Osteoblast (primary cell): ENCODE measurements at regions not wholly inside any gene's neighbourhood (a gene's known extent, or its start where the extent isn't known, plus 50 kb on each side); places are given as distances from the start of the nearest gene placed in this dataset.

Experiments
- DNase-seq: peaks from one replicate; pipeline ENCODE4 v3.0.0; 2011; ENCODE audit warnings: low spot score, mixed read lengths; ENCODE audit not compliant: insufficient read length; ENCODE audit errors: missing footprints
- H2AFZ ChIP-seq: 2 replicates; pipeline ENCODE4 v1.6.0; 2011; ENCODE audit warnings: mild to moderate bottlenecking, low read length
- H3K27ac ChIP-seq: 2 replicates; pipeline ENCODE4 v1.5.1; 2011; ENCODE audit warnings: mild to moderate bottlenecking, low read depth, low read length, moderate library complexity
- H3K27me3 ChIP-seq: 2 replicates; pipeline ENCODE4 v1.6.0; 2012; ENCODE audit warnings: mild to moderate bottlenecking, control low read depth, inconsistent platforms, low read length, moderate library complexity; ENCODE audit not compliant: insufficient read depth
- H3K36me3 ChIP-seq: 2 replicates; pipeline ENCODE4 v1.5.1; 2011; ENCODE audit warnings: mild to moderate bottlenecking, low read length, control low read depth, moderate library complexity; ENCODE audit not compliant: insufficient read depth
- H3K4me1 ChIP-seq: 2 replicates; pipeline ENCODE4 v1.5.1; 2011; ENCODE audit warnings: mild to moderate bottlenecking, low read length, control low read depth, moderate library complexity; ENCODE audit not compliant: insufficient read depth
- H3K4me2 ChIP-seq: 2 replicates; pipeline ENCODE4 v1.6.0; 2011; ENCODE audit warnings: mild to moderate bottlenecking, low read length; ENCODE audit not compliant: insufficient read depth
- H3K4me3 ChIP-seq: fragments of 200-600 bp; sonication (generic); 3 replicates; pipeline ENCODE4 v1.5.1; 2012; ENCODE audit warnings: mild to moderate bottlenecking, low read length, inconsistent platforms; ENCODE audit not compliant: insufficient read depth
- H3K79me2 ChIP-seq: 2 replicates; pipeline ENCODE4 v1.6.0; 2012; ENCODE audit warnings: mild to moderate bottlenecking, low read length, control low read depth, inconsistent platforms; ENCODE audit not compliant: insufficient read depth
- H3K9me3 ChIP-seq: 2 replicates; pipeline ENCODE4 v1.5.1; 2011; ENCODE audit warnings: low read depth, low read length, control low read depth
- H4K20me1 ChIP-seq: 2 replicates; pipeline ENCODE4 v1.6.0; 2012; ENCODE audit warnings: mild to moderate bottlenecking, low read length, control low read depth; ENCODE audit not compliant: insufficient read depth
- TF ChIP-seq, protein P1 (sequence below): IDR thresholded peaks from 2 replicates; pipeline ENCODE4 v1.5.1; 2011; ENCODE audit warnings: mild to moderate bottlenecking, low read depth, low read length, moderate library complexity; ENCODE audit errors: extremely low read depth

DNA sequence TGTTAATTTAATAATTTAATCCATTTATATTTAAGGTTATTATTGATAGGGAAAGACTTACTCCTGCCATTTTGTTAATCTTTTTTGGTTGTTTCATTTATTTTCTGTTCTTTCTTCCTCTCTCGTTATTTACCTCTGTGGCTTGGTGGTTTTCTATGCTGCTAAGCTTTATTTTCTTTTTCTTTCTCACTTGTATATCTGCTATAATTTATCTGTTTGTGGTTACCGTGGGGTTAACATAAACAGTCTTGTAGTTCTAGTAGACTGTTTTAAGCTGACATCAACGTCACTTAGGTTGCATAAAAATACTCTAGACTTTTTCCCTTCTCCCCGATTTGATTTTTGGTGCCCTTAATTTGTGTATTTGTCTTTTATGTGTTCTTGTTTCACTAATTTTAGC is 381.3 kb upstream of the SPTLC3 start:
- H3K4me2 ChIP-seq, result no peak overlapping the region
- H3K4me1 ChIP-seq, result no peaks in the 10 kb centered on the region
- no peak overlapping the region for H2AFZ ChIP-seq
- no peak for DNase-seq
- no peak overlapping the region for H3K27ac ChIP-seq
- TF ChIP-seq, protein P1, sequence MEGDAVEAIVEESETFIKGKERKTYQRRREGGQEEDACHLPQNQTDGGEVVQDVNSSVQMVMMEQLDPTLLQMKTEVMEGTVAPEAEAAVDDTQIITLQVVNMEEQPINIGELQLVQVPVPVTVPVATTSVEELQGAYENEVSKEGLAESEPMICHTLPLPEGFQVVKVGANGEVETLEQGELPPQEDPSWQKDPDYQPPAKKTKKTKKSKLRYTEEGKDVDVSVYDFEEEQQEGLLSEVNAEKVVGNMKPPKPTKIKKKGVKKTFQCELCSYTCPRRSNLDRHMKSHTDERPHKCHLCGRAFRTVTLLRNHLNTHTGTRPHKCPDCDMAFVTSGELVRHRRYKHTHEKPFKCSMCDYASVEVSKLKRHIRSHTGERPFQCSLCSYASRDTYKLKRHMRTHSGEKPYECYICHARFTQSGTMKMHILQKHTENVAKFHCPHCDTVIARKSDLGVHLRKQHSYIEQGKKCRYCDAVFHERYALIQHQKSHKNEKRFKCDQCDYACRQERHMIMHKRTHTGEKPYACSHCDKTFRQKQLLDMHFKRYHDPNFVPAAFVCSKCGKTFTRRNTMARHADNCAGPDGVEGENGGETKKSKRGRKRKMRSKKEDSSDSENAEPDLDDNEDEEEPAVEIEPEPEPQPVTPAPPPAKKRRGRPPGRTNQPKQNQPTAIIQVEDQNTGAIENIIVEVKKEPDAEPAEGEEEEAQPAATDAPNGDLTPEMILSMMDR, result no peak
- no peak overlapping the region for H3K4me3 ChIP-seq
- no peaks in the 10 kb centered on the region for H4K20me1 ChIP-seq
- H3K79me2 ChIP-seq, result no peaks in the 10 kb centered on the region
- H3K9me3 ChIP-seq, result no peaks in the 10 kb centered on the region
- no peaks in the 10 kb centered on the region for H3K27me3 ChIP-seq
- H3K36me3 ChIP-seq, result no peaks in the 10 kb centered on the region

DNA sequence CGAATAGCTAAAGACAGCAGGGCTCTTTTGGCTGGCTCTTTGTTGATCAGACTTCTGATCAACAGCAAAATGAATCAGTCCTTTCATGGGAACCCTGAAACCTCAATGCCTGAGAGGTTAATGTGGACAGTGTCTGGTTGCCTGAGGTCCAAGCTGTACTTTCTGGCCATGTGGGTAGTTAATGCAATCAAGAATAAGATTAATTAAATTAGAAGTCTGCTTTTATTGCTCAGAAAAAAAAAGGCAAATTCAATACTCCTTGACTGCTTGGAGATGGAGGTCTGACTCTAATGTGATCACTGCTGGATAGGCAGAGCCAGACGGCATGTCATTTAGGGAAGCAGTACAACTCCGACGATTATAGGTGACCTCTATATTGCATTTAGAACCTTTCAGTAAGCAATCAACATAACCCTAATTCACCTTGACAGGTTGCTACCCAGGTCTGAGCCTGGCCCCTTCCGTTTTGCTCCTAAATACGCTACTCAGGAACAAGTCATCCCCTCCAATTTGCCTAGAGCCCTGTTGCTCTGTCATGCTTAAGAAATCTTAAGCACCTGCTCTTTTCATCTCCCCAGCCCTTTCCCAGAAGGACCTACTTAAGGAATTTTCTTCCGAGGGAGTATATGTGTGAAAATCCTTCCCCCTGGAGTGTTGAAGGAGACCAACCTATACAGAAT is 370.0 kb upstream of the SPTLC3 start:
- Histone ChIP-seq H3K4me3 (no peak overlapping the region), H3K27me3 (no peaks in the 10 kb centered on the region)

GRCh38 chr20:12640251-12640650 is 368.5 kb upstream of the SPTLC3 start:
- TF ChIP-seq, protein P1, result no peak
- Histone ChIP-seq H2AFZ (no peak overlapping the region), H4K20me1 (no peaks in the 10 kb centered on the region), H3K79me2 (no peaks in the 10 kb centered on the region), H3K4me1 (no peaks in the 10 kb centered on the region), H3K9me3 (peaks cover 2% of the 10 kb centered on the region), H3K4me2 (no peak overlapping the region), H3K27ac (no peak overlapping the region), H3K36me3 (no peaks in the 10 kb centered on the region), H3K27me3 (no peaks in the 10 kb centered on the region), H3K4me3 (no peak overlapping the region)
- no peak for DNase-seq

More for the DNA sequence above, 370.0 kb upstream of the SPTLC3 start:
- no peak overlapping the region for H2AFZ ChIP-seq
- H4K20me1 ChIP-seq, result no peaks in the 10 kb centered on the region
- no peaks in the 10 kb centered on the region for H3K79me2 ChIP-seq
- H3K9me3 ChIP-seq, result peaks cover 2% of the 10 kb centered on the region
- no peak for DNase-seq
- no peaks in the 10 kb centered on the region for H3K4me1 ChIP-seq
- H3K36me3 ChIP-seq, result no peaks in the 10 kb centered on the region
- H3K4me2 ChIP-seq, result no peak overlapping the region
- H3K27ac ChIP-seq, result no peak overlapping the region
- TF ChIP-seq, protein P1, result no peak

DNA sequence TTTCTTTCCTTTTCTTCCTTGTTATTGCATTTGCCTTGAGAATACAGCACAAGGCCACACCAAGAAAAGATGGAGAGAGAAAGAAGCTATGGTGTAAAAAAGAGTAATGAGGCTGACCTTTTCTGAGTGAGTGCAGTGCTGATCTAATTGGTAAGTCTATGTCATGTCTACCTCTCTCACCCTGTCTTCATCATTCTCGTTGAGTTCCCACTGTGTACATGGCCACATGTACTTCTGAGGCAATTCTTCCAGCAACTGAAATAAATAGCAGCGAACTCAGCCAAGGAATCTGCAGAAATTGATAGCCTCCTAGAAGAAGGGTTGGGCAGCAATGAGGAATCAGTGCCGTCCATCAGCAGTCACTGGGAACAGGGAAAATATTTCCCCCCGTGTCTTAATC is 367.2 kb upstream of the SPTLC3 start:
- H3K4me2 ChIP-seq, result no peak overlapping the region
- TF ChIP-seq, protein P1, result no peak
- H4K20me1 ChIP-seq, result no peaks in the 10 kb centered on the region
- DNase-seq, result no peak
- H3K9me3 ChIP-seq, result peaks cover 2% of the 10 kb centered on the region
- no peaks in the 10 kb centered on the region for H3K27me3 ChIP-seq
- no peak overlapping the region for H3K4me3 ChIP-seq
- no peak overlapping the region for H2AFZ ChIP-seq
- H3K79me2 ChIP-seq, result no peaks in the 10 kb centered on the region
- H3K27ac ChIP-seq, result no peak overlapping the region
- H3K36me3 ChIP-seq, result no peaks in the 10 kb centered on the region
- no peaks in the 10 kb centered on the region for H3K4me1 ChIP-seq
